ENCODE measurements at regions not wholly inside any gene's neighbourhood (a gene's known extent, or its start where the extent isn't known, plus 50 kb on each side); places are given as distances from the start of the nearest gene placed in this dataset.

DNA sequence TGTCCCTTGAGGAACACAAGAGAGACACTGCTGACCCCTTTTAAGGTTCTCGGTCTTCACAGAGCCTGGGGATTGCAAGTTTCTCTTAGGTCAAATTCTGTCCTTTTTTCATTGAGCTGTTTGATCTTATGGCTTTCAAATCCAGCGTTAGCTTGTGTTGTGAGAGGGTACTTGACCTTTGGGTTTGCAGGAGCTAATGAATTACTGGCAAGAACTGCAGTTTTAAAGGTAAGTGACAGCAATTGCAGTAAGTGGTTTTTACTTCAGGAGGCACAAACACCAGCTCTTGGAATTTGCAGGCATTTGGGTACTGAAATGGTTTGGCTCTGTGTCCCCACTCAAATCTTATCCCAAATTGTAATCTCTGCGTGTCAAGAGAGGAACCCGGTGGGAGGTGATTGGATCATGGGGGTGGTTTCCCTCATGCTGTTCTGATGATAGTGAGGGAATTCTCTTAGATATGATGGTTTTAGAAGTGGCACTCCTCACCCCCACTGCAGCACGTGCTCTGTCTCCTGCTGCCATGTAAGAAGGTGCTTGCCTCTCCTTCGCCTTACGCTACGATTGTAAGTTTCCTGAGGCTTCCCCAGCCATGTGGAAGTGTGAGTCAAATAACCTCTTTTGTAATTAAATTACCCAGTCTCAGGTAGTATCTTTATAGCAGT is 134.5 kb upstream of the LYPLAL1 start:
- intact Hi-C loops (cut with micrococcal nuclease) (no loop called here), in situ Hi-C loops (cut with MboI) (no loop called here)
- H2AFZ ChIP-seq (ENCODE audit: low read depth, low read length) = no peak overlapping the region
- H3K9me1 ChIP-seq (ENCODE audit: control insufficient read depth, insufficient read depth, low read length) = no peaks in the 10 kb centered on the region
- H3K27me3 ChIP-seq (ENCODE audit: control insufficient read depth in 2 of 2, insufficient read depth in 2 of 2, low read length in 2 of 2) = no peaks in the 10 kb centered on the region
- no peaks in the 10 kb centered on the region for H3K79me2 ChIP-seq (ENCODE audit: control insufficient read depth, insufficient read depth, low read length)
- H4K20me1 ChIP-seq (replicated peaks; ENCODE audit: control insufficient read depth, insufficient read depth, low read length) = no peaks in the 10 kb centered on the region
- H3K36me3 ChIP-seq (ENCODE audit: control insufficient read depth, insufficient read depth, low read length) = no peaks in the 10 kb centered on the region
- POLR2A ChIA-PET = no interaction called here
- no peak overlapping the region for H3K9ac ChIP-seq (ENCODE audit: insufficient read depth in 1 of 2, low read depth in 2 of 2, low read length in 2 of 2)
- CTCF ChIA-PET (ENCODE audit: low intra/inter-chr PET ratio) = no interaction called here
- WGBS (ENCODE audit: insufficient coverage, low coverage, missing lambda C conversion rate) = 32% methylated on average over 8 of the region's 8 CpGs
- FAIRE-seq = no peak
- H3K4me3 ChIP-seq = no peak overlapping the region
- BruUV-seq (replicated peaks) = no TSS peak
- no peak for ATAC-seq
- no peak overlapping the region for H3K27ac ChIP-seq (ENCODE audit: extremely low read depth, low read depth, low read length)
- peaks cover 0 to 5% of the 10 kb centered on the region in 2 experiments; a peak in 1 of 5 replicates for H3K4me1 ChIP-seq (replicated peaks in 1 of 2; ENCODE audit: control insufficient read depth in 2 of 2, insufficient read depth in 2 of 2, low read length in 2 of 2)
- no peak overlapping the region for H3K4me2 ChIP-seq (ENCODE audit: insufficient read depth, low read length)
- no peak for DNase-seq (ENCODE audit: extremely low read depth in 1 of 4, low spot score in 3 of 4)
- 0 out of 2 replicates have a peak, but pooled peaks cover 1% of the 10 kb centered on the region for H3K9me3 ChIP-seq (replicated peaks; ENCODE audit: control insufficient read depth, insufficient read depth, low read depth, low read length)
- TF ChIP-seq HCFC1 (IDR thresholded peaks at IDR 0.05; ENCODE audit: low read depth, low read length) = no peak
- no peak for TF ChIP-seq BMI1 (IDR thresholded peaks at IDR 0.05; ENCODE audit: low read length)
- TF ChIP-seq, protein P1, sequence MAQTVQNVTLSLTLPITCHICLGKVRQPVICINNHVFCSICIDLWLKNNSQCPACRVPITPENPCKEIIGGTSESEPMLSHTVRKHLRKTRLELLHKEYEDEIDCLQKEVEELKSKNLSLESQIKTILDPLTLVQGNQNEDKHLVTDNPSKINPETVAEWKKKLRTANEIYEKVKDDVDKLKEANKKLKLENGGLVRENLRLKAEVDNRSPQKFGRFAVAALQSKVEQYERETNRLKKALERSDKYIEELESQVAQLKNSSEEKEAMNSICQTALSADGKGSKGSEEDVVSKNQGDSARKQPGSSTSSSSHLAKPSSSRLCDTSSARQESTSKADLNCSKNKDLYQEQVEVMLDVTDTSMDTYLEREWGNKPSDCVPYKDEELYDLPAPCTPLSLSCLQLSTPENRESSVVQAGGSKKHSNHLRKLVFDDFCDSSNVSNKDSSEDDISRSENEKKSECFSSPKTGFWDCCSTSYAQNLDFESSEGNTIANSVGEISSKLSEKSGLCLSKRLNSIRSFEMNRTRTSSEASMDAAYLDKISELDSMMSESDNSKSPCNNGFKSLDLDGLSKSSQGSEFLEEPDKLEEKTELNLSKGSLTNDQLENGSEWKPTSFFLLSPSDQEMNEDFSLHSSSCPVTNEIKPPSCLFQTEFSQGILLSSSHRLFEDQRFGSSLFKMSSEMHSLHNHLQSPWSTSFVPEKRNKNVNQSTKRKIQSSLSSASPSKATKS (CRISPR knock-in tag; IDR thresholded peaks at IDR 0.05) = no peak
- TF ChIP-seq RBFOX2 (IDR thresholded peaks at IDR 0.05; ENCODE audit: low read depth, low read length) = no peak
- no peak for TF ChIP-seq LEF1 (IDR thresholded peaks at IDR 0.05)
- TF ChIP-seq NCOA6 (IDR thresholded peaks at IDR 0.05) = no peak
- TF ChIP-seq, protein P2, sequence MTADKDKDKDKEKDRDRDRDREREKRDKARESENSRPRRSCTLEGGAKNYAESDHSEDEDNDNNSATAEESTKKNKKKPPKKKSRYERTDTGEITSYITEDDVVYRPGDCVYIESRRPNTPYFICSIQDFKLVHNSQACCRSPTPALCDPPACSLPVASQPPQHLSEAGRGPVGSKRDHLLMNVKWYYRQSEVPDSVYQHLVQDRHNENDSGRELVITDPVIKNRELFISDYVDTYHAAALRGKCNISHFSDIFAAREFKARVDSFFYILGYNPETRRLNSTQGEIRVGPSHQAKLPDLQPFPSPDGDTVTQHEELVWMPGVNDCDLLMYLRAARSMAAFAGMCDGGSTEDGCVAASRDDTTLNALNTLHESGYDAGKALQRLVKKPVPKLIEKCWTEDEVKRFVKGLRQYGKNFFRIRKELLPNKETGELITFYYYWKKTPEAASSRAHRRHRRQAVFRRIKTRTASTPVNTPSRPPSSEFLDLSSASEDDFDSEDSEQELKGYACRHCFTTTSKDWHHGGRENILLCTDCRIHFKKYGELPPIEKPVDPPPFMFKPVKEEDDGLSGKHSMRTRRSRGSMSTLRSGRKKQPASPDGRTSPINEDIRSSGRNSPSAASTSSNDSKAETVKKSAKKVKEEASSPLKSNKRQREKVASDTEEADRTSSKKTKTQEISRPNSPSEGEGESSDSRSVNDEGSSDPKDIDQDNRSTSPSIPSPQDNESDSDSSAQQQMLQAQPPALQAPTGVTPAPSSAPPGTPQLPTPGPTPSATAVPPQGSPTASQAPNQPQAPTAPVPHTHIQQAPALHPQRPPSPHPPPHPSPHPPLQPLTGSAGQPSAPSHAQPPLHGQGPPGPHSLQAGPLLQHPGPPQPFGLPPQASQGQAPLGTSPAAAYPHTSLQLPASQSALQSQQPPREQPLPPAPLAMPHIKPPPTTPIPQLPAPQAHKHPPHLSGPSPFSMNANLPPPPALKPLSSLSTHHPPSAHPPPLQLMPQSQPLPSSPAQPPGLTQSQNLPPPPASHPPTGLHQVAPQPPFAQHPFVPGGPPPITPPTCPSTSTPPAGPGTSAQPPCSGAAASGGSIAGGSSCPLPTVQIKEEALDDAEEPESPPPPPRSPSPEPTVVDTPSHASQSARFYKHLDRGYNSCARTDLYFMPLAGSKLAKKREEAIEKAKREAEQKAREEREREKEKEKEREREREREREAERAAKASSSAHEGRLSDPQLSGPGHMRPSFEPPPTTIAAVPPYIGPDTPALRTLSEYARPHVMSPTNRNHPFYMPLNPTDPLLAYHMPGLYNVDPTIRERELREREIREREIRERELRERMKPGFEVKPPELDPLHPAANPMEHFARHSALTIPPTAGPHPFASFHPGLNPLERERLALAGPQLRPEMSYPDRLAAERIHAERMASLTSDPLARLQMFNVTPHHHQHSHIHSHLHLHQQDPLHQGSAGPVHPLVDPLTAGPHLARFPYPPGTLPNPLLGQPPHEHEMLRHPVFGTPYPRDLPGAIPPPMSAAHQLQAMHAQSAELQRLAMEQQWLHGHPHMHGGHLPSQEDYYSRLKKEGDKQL (CRISPR knock-in tag; IDR thresholded peaks at IDR 0.05; ENCODE audit: borderline replicate concordance) = no peak
- no peak for TF ChIP-seq SNIP1 (IDR thresholded peaks at IDR 0.05; ENCODE audit: low read depth)
- TF ChIP-seq, protein P3, sequence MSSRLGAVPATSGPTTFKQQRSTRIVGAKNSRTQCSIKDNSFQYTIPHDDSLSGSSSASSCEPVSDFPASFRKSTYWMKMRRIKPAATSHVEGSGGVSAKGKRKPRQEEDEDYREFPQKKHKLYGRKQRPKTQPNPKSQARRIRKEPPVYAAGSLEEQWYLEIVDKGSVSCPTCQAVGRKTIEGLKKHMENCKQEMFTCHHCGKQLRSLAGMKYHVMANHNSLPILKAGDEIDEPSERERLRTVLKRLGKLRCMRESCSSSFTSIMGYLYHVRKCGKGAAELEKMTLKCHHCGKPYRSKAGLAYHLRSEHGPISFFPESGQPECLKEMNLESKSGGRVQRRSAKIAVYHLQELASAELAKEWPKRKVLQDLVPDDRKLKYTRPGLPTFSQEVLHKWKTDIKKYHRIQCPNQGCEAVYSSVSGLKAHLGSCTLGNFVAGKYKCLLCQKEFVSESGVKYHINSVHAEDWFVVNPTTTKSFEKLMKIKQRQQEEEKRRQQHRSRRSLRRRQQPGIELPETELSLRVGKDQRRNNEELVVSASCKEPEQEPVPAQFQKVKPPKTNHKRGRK (tag; IDR thresholded peaks at IDR 0.05) = no peak
